SK-N-SH (cell line): ENCODE measurements at regions not wholly inside any gene's neighbourhood (a gene's known extent, or its start where the extent isn't known, plus 50 kb on each side); places are given as distances from the start of the nearest gene placed in this dataset.

ENCODE experiments used
- CTCF ChIA-PET: fragments of 300-600, 350-600 bp; formaldehyde crosslinking; extraction: SDS; loops from one replicate; lab custom pipeline; 2021; lab: Yijun Ruan, JAX
- POLR2A ChIA-PET: fragments of 350-600 bp; sonication (Branson Sonifier 250); formaldehyde crosslinking; extraction: SDS; loops from one replicate; lab custom pipeline; 2020; ENCODE audit warnings: antibody characterized with exemption, inconsistent platforms; lab: Yijun Ruan, JAX
- DNase-seq: peaks from one replicate; pipeline ENCODE4 v3.0.0; 2012
- H2AFZ ChIP-seq: fragments of 200-600 bp; sonication (generic); 2 replicates; pipeline ENCODE4 v1.8.1; 2016; ENCODE audit warnings: antibody characterized with exemption, mild to moderate bottlenecking, low read depth
- H3F3A ChIP-seq: fragments of 200-600 bp; sonication (generic); replicated peaks from 2 replicates; pipeline ENCODE3; 2016; ENCODE audit warnings: antibody characterized with exemption, mild to moderate bottlenecking; ENCODE audit not compliant: insufficient read depth
- H3K27ac ChIP-seq, 2 experiments: fragments of 200-500 bp in 1 of 2; fragments of 200-600 bp in 1 of 2; sonication (Bioruptor generic) in 1 of 2; sonication (generic), shearing (Covaris generic) in 1 of 2; 2 replicates each; pipeline versions ENCODE4 v1.5.1 to v1.6.1; 2014 to 2016; ENCODE audit warnings: low read depth in 2 of 2, inconsistent platforms in 1 of 2, low read length in 1 of 2, mild to moderate bottlenecking in 1 of 2, mixed read lengths in 1 of 2
- H3K27me3 ChIP-seq: fragments of 200-600 bp; sonication (generic), shearing (Covaris generic); 2 replicates; pipeline ENCODE4 v1.6.1; 2016; ENCODE audit warnings: mixed run types; ENCODE audit not compliant: insufficient read depth
- H3K36me3 ChIP-seq, 2 experiments: fragments of 200-500 bp in 1 of 2; fragments of 200-600 bp in 1 of 2; sonication (Bioruptor generic) in 1 of 2; sonication (generic) in 1 of 2; replicated peaks in 1 of 2; 2 replicates each; pipeline versions ENCODE3 to v1.5.1; 2014 to 2016; ENCODE audit warnings: low read length in 1 of 2, mild to moderate bottlenecking in 1 of 2; ENCODE audit not compliant: insufficient read depth in 2 of 2, control insufficient read depth in 1 of 2
- H3K4me1 ChIP-seq, 2 experiments: fragments of 200-500 bp in 1 of 2; fragments of 200-600 bp in 1 of 2; sonication (Bioruptor generic) in 1 of 2; sonication (generic), shearing (Covaris generic) in 1 of 2; 2 replicates each; pipeline versions ENCODE4 v1.5.1 to v1.6.1; 2014 to 2016; ENCODE audit warnings: low read depth in 1 of 2, low read length in 1 of 2, mixed run types in 1 of 2; ENCODE audit not compliant: insufficient read depth in 2 of 2, control insufficient read depth in 1 of 2
- H3K4me2 ChIP-seq: fragments of 200-600 bp; sonication (generic), shearing (Covaris generic); 2 replicates; pipeline ENCODE4 v1.6.1; 2017; ENCODE audit warnings: mixed run types
- H3K4me3 ChIP-seq, 2 experiments: fragments of 200-500 bp in 1 of 2; fragments of 200-600 bp in 1 of 2; sonication (Bioruptor generic) in 1 of 2; sonication (generic), shearing (Covaris generic) in 1 of 2; 2 replicates each; pipeline versions ENCODE4 v1.5.1 to v1.8.1; 2014 to 2016; ENCODE audit warnings: low read depth in 2 of 2, inconsistent platforms in 1 of 2, low read length in 1 of 2, mild to moderate bottlenecking in 1 of 2, mixed read lengths in 1 of 2, moderate library complexity in 1 of 2
- H3K79me2 ChIP-seq: fragments of 200-600 bp; sonication (generic); 2 replicates; pipeline ENCODE4 v1.8.1; 2017; ENCODE audit warnings: mild to moderate bottlenecking; ENCODE audit not compliant: insufficient read depth
- H3K9ac ChIP-seq: fragments of 200-600 bp; sonication (generic); 2 replicates; pipeline ENCODE4 v1.6.1; 2017; ENCODE audit warnings: mixed run types
- H3K9me2 ChIP-seq: fragments of 200-600 bp; sonication (generic); 2 replicates; pipeline ENCODE4 v1.6.1; 2017; ENCODE audit warnings: mixed run types
- H3K9me3 ChIP-seq: fragments of 200-600 bp; sonication (generic); 2 replicates; pipeline ENCODE4 v1.6.1; 2017; ENCODE audit warnings: mixed run types, mild to moderate bottlenecking, moderate library complexity
- H4K20me1 ChIP-seq: fragments of 200-600 bp; sonication (generic); 2 replicates; pipeline ENCODE4 v1.6.1; 2017; ENCODE audit warnings: mild to moderate bottlenecking, mixed run types; ENCODE audit not compliant: insufficient read depth
- CTCF ChIP-seq: fragments of 200-600 bp; sonication (generic); IDR thresholded peaks from 2 replicates; pipeline ENCODE4 v1.6.1; 2017; ENCODE audit warnings: antibody characterized with exemption, mild to moderate bottlenecking, moderate library complexity
- ELF1 ChIP-seq: IDR thresholded peaks from 2 replicates; pipeline ENCODE4 v1.4.0; 2012
- IRF3 ChIP-seq: fragments of 150-350 bp; IDR thresholded peaks from 2 replicates; pipeline ENCODE4 v1.6.1; 2016; ENCODE audit warnings: mild to moderate bottlenecking, low read depth, low read length
- MAX ChIP-seq: IDR thresholded peaks from 2 replicates; pipeline ENCODE4 v1.4.0; 2012; ENCODE audit warnings: low read depth
- NRF1 ChIP-seq: IDR thresholded peaks from 2 replicates; pipeline ENCODE4 v1.6.1; 2012; ENCODE audit warnings: low read depth, mild to moderate bottlenecking, low read length
- REST ChIP-seq: IDR thresholded peaks from 2 replicates; pipeline ENCODE4 v1.6.1; 2012; ENCODE audit warnings: mild to moderate bottlenecking, low read depth, low read length, moderate library complexity
- SIN3A ChIP-seq: IDR thresholded peaks from 2 replicates; pipeline ENCODE4 v1.6.1; 2012; ENCODE audit warnings: low read depth, mild to moderate bottlenecking, low read length, moderate library complexity, borderline replicate concordance
- TEAD4 ChIP-seq: IDR thresholded peaks from 2 replicates; pipeline ENCODE4 v1.4.0; 2012; ENCODE audit warnings: mild to moderate bottlenecking, borderline replicate concordance; ENCODE audit not compliant: insufficient read depth
- USF1 ChIP-seq: IDR thresholded peaks from 2 replicates; pipeline ENCODE4 v1.4.0; 2012; ENCODE audit warnings: low read depth, borderline replicate concordance
- USF2 ChIP-seq: fragments of 150-350 bp; IDR thresholded peaks from 2 replicates; pipeline ENCODE4 v1.6.1; 2017; ENCODE audit warnings: antibody characterized with exemption, low read length, low read depth, borderline replicate concordance
- WGBS: methylation state at CpG from one replicate; pipeline ENCODE4 v1.1.6; 2017; ENCODE audit warnings: low lambda C conversion rate; 5-methylcytosine and 5-hydroxymethylcytosine counted together

- Histone ChIP-seq H3K4me2 (no peak overlapping the region), H3K27me3 (no peaks in the 10 kb centered on the region), H3K9me3 (no peaks in the 10 kb centered on the region), H3K9ac (no peak overlapping the region), H3K4me1 (no peaks in the 10 kb centered on the region), H3F3A (no peaks in the 10 kb centered on the region), H3K79me2 (no peaks in the 10 kb centered on the region), H2AFZ (no peak overlapping the region), H4K20me1 (no peaks in the 10 kb centered on the region), H3K9me2 (no peaks in the 10 kb centered on the region), H3K27ac (no peak overlapping the region), H3K36me3 (no peaks in the 10 kb centered on the region), H3K4me3 (no peak overlapping the region)
- CTCF ChIA-PET, result interaction anchor here (1.4 to 1.5 kb wide), 3 partner anchors 9 to 33 kb away, joined by 3 to 4 read pairs (median 3); no protein-coding TSS in a partner anchor
- TF ChIP-seq ELF1 (no peak), IRF3 (no peak), NRF1 (no peak), USF2 (no peak), MAX (no peak), USF1 (no peak), REST (no peak)
- 55% methylated on average over 3 of the region's 3 CpGs for WGBS
- POLR2A ChIA-PET, result no interaction called here
- DNase-seq, result no peak
Measured at GRCh38 chr3:18843188-18843587, 305.1 kb upstream of the KCNH8 start.

- no peak overlapping the region for H3K4me2 ChIP-seq
- H3K9me2 ChIP-seq, result no peaks in the 10 kb centered on the region
- CTCF ChIA-PET, result no interaction called here
- peak overlapping the region in 1 of 2 experiments; percentile 20; a peak in 1 of 4 replicates for H3K27ac ChIP-seq
- no peaks in the 10 kb centered on the region for H3K36me3 ChIP-seq
- WGBS, result 35% methylated on average over 6 of the region's 6 CpGs
- TF ChIP-seq SIN3A (no peak), TEAD4 (no peak), CTCF (no peak)
- no peaks in the 10 kb centered on the region for H3K9me3 ChIP-seq
- POLR2A ChIA-PET, result no interaction called here
- no peaks in the 10 kb centered on the region for H3K27me3 ChIP-seq
- no peaks in the 10 kb centered on the region for H3K79me2 ChIP-seq
- DNase-seq, result no peak
- H2AFZ ChIP-seq, result no peak overlapping the region
- no peak overlapping the region for H3K9ac ChIP-seq
- no peaks in the 10 kb centered on the region for H3K4me1 ChIP-seq
- no peaks in the 10 kb centered on the region for H3F3A ChIP-seq
- no peaks in the 10 kb centered on the region for H4K20me1 ChIP-seq
- H3K4me3 ChIP-seq, result no peak overlapping the region
Measured at GRCh38 chr3:18841422-18842343, 306.6 kb upstream of the KCNH8 start.
